Hepatocyte (in vitro differentiated cells): ENCODE measurements at regions not wholly inside any gene's neighbourhood (a gene's known extent, or its start where the extent isn't known, plus 50 kb on each side); places are given as distances from the start of the nearest gene placed in this dataset.

Experiments used
- DNase-seq: peaks from one replicate; pipeline ENCODE4 v3.0.0-alpha.2; 2016; ENCODE audit warnings: low spot score
- H2AFZ ChIP-seq: fragments of 200-600 bp; sonication (generic); 2 replicates; pipeline ENCODE4 v1.6.0; 2016; ENCODE audit warnings: antibody characterized with exemption, mild to moderate bottlenecking
- H3K27ac ChIP-seq: fragments of 200-600 bp; sonication (generic); 2 replicates; pipeline ENCODE4 v1.5.1; 2016; ENCODE audit warnings: mild to moderate bottlenecking
- H3K27me3 ChIP-seq: fragments of 200-600 bp; sonication (generic); 2 replicates; pipeline ENCODE4 v1.6.1; 2016
- H3K36me3 ChIP-seq: fragments of 200-600 bp; sonication (generic); replicated peaks from 2 replicates; pipeline ENCODE4 v1.5.1; 2016; ENCODE audit warnings: low read depth; ENCODE audit not compliant: insufficient read depth
- H3K4me1 ChIP-seq: fragments of 200-600 bp; sonication (generic); 2 replicates; pipeline ENCODE4 v1.5.1; 2016; ENCODE audit warnings: mild to moderate bottlenecking, moderate library complexity; ENCODE audit not compliant: insufficient read depth
- H3K4me2 ChIP-seq: fragments of 200-600 bp; sonication (generic); 2 replicates; pipeline ENCODE4 v1.6.0; 2016
- H3K4me3 ChIP-seq: fragments of 200-600 bp; sonication (generic); 2 replicates; pipeline ENCODE4 v1.5.1; 2016; ENCODE audit warnings: mild to moderate bottlenecking
- H3K79me2 ChIP-seq: fragments of 200-600 bp; sonication (generic); 2 replicates; pipeline ENCODE4 v1.6.0; 2017; ENCODE audit warnings: mild to moderate bottlenecking
- H3K9me2 ChIP-seq: fragments of 200-600 bp; sonication (generic); replicated peaks from 2 replicates; pipeline ENCODE4 v1.6.0; 2017; ENCODE audit warnings: mild to moderate bottlenecking; ENCODE audit not compliant: insufficient read depth
- H3K9me3 ChIP-seq: fragments of 200-600 bp; sonication (generic); 2 replicates; pipeline ENCODE4 v1.5.1; 2016; ENCODE audit warnings: low read depth, mild to moderate bottlenecking
- H4K20me1 ChIP-seq: fragments of 200-600 bp; sonication (generic); 2 replicates; pipeline ENCODE4 v1.6.0; 2016; ENCODE audit warnings: mild to moderate bottlenecking; ENCODE audit not compliant: insufficient read depth, poor library complexity, severe bottlenecking
- CTCF ChIP-seq: fragments of 200-600 bp; sonication (generic); IDR thresholded peaks from 2 replicates; pipeline ENCODE4 v1.5.1; 2016; ENCODE audit warnings: antibody characterized with exemption, mild to moderate bottlenecking; ENCODE audit not compliant: poor library complexity
- EZH2 ChIP-seq: fragments of 200-600 bp; sonication (generic); IDR thresholded peaks from 2 replicates; pipeline ENCODE4 v1.6.1; 2016; ENCODE audit warnings: antibody characterized with exemption, mild to moderate bottlenecking, borderline replicate concordance
- EZH2phosphoT487 ChIP-seq: fragments of 200-600 bp; sonication (generic); IDR thresholded peaks from one replicate; pipeline ENCODE4 v1.6.1; 2018; ENCODE audit warnings: antibody characterized with exemption, mild to moderate bottlenecking, low read depth, moderate library complexity; ENCODE audit not compliant: unreplicated experiment, severe bottlenecking
- WGBS: methylation state at CpG from one replicate; pipeline ENCODE4 v1.1.6; 2016; ENCODE audit warnings: low lambda C conversion rate; ENCODE audit errors: missing lambda C conversion rate; 5-methylcytosine and 5-hydroxymethylcytosine counted together

GRCh38 chr17:73799781-73800627, 155.8 kb upstream of the SDK2 start:
- no peak overlapping the region for H3K4me2 ChIP-seq
- H3K9me3 ChIP-seq: no peaks in the 10 kb centered on the region
- H4K20me1 ChIP-seq: no peaks in the 10 kb centered on the region
- no peak overlapping the region for H3K27ac ChIP-seq
- 82% methylated on average over 7 of the region's 7 CpGs for WGBS
- TF ChIP-seq EZH2: no peak
- no peak for TF ChIP-seq EZH2phosphoT487
- no peak for TF ChIP-seq CTCF
- H3K36me3 ChIP-seq: no peaks in the 10 kb centered on the region
- no peaks in the 10 kb centered on the region for H3K79me2 ChIP-seq
- H2AFZ ChIP-seq: no peak overlapping the region
- peaks cover 44% of the 10 kb centered on the region for H3K4me1 ChIP-seq
- no peak for DNase-seq
- no peak overlapping the region for H3K4me3 ChIP-seq
- H3K9me2 ChIP-seq: no peaks in the 10 kb centered on the region
- H3K27me3 ChIP-seq: no peaks in the 10 kb centered on the region

- TF ChIP-seq EZH2phosphoT487 (no peak), EZH2 (no peak), CTCF (no peak)
- Histone ChIP-seq H3K79me2 (no peaks in the 10 kb centered on the region), H3K4me1 (peaks cover 36% of the 10 kb centered on the region), H2AFZ (no peak overlapping the region), H3K4me2 (no peak overlapping the region), H4K20me1 (no peaks in the 10 kb centered on the region), H3K9me3 (no peaks in the 10 kb centered on the region), H3K9me2 (no peaks in the 10 kb centered on the region), H3K4me3 (no peak overlapping the region), H3K27ac (no peak overlapping the region), H3K36me3 (no peaks in the 10 kb centered on the region), H3K27me3 (no peaks in the 10 kb centered on the region)
- 87% methylated on average over 8 of the region's 8 CpGs for WGBS
- no peak for DNase-seq
These were observed 156.6 kb upstream of the SDK2 start for GRCh38 chr17:73800893-73801292.

DNA sequence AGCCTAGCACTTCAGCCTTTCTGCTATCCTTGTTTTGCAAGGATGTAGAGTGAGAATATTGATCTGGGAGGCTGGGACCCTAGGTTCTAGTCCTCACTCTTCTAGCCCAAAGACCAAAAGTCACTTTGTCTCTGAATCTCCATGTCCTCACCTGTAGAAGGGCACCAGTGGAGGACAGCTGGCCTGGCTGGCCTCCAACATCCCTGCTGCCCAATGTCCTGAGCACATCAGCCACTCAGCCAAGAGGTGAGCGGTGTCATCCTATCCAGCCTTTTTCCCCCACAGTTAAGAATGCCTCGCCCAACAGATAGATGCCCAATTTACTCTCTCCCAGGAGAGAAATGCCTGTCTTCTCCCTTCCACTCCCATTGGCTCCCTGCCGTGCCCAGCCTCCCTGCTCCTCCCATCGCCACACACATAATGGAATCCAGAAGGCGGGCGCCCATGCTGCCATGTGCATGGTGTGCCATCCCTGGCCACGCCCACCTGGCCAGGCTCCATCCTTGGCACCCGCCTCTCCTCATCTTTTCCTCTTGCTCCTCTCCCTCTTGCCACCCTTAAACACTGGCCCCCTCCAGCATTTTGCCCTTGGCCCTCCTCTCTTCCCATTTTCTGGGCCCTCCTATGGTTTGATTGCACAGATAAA, 157.3 kb upstream of the SDK2 start:
- no peaks in the 10 kb centered on the region for H3K9me3 ChIP-seq

More for the DNA sequence above, 157.3 kb upstream of the SDK2 start:
- DNase-seq: no peak
- 96% methylated on average over 8 of the region's 8 CpGs for WGBS
- no peaks in the 10 kb centered on the region for H3K27me3 ChIP-seq
- no peak for TF ChIP-seq EZH2
- no peak for TF ChIP-seq CTCF
- TF ChIP-seq EZH2phosphoT487: no peak
- peaks cover 29% of the 10 kb centered on the region for H3K4me1 ChIP-seq
- H4K20me1 ChIP-seq: no peaks in the 10 kb centered on the region
- H3K27ac ChIP-seq: no peak overlapping the region
- no peak overlapping the region for H3K4me2 ChIP-seq
- H3K79me2 ChIP-seq: no peaks in the 10 kb centered on the region
- H3K36me3 ChIP-seq: no peaks in the 10 kb centered on the region
- no peaks in the 10 kb centered on the region for H3K9me2 ChIP-seq
- no peak overlapping the region for H2AFZ ChIP-seq
- no peak overlapping the region for H3K4me3 ChIP-seq
